ENCODE measurements at regions not wholly inside any gene's neighbourhood (a gene's known extent, or its start where the extent isn't known, plus 50 kb on each side); places are given as distances from the start of the nearest gene placed in this dataset.

DNA sequence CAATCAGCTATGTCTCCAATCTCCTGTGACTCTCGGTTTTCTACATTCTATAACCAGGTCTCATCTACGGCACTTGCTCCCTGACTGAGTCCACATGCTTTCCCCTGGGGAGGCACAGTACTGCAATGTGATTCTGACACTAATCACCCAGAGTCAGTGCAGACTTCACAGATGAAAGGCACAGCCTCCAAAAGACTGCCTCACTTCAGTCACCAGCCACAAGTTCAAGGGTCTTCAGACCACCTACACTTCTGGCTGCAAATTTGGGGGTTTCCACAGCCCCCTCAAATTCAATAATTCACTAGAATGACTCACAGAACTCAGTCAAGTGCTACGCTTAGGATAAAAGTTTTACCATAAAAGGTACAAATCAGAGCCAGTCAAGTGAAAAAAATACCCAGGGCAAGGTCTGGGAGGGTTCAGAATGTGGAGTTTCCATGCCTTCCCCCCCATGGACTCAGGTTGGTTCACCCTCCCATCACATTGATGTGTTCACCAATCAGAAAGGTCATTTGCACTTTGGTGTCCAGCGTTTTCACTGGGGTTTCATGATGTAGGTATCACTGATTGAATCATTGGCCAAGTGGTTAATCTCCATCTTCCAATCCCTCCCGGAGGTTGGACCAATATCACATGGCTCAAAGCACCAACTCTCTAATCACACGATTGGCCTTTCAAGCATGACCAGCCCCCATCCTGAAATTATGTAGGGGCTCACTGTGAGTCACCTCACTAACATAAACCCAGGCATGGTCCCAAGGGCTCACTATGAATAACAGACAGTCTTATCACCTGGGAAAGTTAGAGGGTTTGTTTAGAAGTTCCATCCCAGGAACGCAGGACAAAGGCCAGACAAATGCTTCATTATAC, 182.9 kb upstream of the CAMK1G start (continued):
- TF ChIP-seq, protein P1, sequence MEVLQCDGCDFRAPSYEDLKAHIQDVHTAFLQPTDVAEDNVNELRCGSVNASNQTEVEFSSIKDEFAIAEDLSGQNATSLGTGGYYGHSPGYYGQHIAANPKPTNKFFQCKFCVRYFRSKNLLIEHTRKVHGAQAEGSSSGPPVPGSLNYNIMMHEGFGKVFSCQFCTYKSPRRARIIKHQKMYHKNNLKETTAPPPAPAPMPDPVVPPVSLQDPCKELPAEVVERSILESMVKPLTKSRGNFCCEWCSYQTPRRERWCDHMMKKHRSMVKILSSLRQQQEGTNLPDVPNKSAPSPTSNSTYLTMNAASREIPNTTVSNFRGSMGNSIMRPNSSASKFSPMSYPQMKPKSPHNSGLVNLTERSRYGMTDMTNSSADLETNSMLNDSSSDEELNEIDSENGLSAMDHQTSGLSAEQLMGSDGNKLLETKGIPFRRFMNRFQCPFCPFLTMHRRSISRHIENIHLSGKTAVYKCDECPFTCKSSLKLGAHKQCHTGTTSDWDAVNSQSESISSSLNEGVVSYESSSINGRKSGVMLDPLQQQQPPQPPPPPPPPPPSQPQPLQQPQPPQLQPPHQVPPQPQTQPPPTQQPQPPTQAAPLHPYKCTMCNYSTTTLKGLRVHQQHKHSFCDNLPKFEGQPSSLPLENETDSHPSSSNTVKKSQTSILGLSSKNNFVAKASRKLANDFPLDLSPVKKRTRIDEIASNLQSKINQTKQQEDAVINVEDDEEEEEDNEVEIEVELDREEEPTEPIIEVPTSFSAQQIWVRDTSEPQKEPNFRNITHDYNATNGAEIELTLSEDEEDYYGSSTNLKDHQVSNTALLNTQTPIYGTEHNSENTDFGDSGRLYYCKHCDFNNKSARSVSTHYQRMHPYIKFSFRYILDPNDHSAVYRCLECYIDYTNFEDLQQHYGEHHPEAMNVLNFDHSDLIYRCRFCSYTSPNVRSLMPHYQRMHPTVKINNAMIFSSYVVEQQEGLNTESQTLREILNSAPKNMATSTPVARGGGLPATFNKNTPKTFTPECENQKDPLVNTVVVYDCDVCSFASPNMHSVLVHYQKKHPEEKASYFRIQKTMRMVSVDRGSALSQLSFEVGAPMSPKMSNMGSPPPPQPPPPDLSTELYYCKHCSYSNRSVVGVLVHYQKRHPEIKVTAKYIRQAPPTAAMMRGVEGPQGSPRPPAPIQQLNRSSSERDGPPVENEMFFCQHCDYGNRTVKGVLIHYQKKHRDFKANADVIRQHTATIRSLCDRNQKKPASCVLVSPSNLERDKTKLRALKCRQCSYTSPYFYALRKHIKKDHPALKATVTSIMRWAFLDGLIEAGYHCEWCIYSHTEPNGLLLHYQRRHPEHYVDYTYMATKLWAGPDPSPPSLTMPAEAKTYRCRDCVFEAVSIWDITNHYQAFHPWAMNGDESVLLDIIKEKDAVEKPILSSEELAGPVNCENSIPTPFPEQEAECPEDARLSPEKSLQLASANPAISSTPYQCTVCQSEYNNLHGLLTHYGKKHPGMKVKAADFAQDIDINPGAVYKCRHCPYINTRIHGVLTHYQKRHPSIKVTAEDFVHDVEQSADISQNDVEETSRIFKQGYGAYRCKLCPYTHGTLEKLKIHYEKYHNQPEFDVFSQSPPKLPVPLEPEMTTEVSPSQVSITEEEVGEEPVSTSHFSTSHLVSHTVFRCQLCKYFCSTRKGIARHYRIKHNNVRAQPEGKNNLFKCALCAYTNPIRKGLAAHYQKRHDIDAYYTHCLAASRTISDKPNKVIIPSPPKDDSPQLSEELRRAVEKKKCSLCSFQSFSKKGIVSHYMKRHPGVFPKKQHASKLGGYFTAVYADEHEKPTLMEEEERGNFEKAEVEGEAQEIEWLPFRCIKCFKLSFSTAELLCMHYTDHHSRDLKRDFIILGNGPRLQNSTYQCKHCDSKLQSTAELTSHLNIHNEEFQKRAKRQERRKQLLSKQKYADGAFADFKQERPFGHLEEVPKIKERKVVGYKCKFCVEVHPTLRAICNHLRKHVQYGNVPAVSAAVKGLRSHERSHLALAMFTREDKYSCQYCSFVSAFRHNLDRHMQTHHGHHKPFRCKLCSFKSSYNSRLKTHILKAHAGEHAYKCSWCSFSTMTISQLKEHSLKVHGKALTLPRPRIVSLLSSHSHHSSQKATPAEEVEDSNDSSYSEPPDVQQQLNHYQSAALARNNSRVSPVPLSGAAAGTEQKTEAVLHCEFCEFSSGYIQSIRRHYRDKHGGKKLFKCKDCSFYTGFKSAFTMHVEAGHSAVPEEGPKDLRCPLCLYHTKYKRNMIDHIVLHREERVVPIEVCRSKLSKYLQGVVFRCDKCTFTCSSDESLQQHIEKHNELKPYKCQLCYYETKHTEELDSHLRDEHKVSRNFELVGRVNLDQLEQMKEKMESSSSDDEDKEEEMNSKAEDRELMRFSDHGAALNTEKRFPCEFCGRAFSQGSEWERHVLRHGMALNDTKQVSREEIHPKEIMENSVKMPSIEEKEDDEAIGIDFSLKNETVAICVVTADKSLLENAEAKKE (CRISPR knock-in tag; IDR thresholded peaks at IDR 0.05) = no peak
- TF ChIP-seq, protein P2, sequence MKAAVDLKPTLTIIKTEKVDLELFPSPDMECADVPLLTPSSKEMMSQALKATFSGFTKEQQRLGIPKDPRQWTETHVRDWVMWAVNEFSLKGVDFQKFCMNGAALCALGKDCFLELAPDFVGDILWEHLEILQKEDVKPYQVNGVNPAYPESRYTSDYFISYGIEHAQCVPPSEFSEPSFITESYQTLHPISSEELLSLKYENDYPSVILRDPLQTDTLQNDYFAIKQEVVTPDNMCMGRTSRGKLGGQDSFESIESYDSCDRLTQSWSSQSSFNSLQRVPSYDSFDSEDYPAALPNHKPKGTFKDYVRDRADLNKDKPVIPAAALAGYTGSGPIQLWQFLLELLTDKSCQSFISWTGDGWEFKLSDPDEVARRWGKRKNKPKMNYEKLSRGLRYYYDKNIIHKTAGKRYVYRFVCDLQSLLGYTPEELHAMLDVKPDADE (IDR thresholded peaks at IDR 0.05) = no peak
- TF ChIP-seq STAT1 (IDR thresholded peaks at IDR 0.05; ENCODE audit: unreplicated experiment) (no peak), POLR2AphosphoS5 (IDR thresholded peaks at IDR 0.05; ENCODE audit: low read depth) (no peak), ZNF114 (CRISPR knock-in tag; IDR thresholded peaks at IDR 0.05) (no peak), EZH2phosphoT487 (IDR thresholded peaks at IDR 0.05; ENCODE audit: unreplicated experiment) (no peak), JUNB (IDR thresholded peaks at IDR 0.05; ENCODE audit: unreplicated experiment) (no peak), EZH2 (IDR thresholded peaks at IDR 0.05; ENCODE audit: low read depth, unreplicated experiment) (no peak)
- TF ChIP-seq, protein P3, sequence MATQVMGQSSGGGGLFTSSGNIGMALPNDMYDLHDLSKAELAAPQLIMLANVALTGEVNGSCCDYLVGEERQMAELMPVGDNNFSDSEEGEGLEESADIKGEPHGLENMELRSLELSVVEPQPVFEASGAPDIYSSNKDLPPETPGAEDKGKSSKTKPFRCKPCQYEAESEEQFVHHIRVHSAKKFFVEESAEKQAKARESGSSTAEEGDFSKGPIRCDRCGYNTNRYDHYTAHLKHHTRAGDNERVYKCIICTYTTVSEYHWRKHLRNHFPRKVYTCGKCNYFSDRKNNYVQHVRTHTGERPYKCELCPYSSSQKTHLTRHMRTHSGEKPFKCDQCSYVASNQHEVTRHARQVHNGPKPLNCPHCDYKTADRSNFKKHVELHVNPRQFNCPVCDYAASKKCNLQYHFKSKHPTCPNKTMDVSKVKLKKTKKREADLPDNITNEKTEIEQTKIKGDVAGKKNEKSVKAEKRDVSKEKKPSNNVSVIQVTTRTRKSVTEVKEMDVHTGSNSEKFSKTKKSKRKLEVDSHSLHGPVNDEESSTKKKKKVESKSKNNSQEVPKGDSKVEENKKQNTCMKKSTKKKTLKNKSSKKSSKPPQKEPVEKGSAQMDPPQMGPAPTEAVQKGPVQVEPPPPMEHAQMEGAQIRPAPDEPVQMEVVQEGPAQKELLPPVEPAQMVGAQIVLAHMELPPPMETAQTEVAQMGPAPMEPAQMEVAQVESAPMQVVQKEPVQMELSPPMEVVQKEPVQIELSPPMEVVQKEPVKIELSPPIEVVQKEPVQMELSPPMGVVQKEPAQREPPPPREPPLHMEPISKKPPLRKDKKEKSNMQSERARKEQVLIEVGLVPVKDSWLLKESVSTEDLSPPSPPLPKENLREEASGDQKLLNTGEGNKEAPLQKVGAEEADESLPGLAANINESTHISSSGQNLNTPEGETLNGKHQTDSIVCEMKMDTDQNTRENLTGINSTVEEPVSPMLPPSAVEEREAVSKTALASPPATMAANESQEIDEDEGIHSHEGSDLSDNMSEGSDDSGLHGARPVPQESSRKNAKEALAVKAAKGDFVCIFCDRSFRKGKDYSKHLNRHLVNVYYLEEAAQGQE (IDR thresholded peaks at IDR 0.05; ENCODE audit: unreplicated experiment) = no peak

Data from GM23338 (cell line).